ENCODE measurements at regions not wholly inside any gene's neighbourhood (a gene's known extent, or its start where the extent isn't known, plus 50 kb on each side); places are given as distances from the start of the nearest gene placed in this dataset.

DNA sequence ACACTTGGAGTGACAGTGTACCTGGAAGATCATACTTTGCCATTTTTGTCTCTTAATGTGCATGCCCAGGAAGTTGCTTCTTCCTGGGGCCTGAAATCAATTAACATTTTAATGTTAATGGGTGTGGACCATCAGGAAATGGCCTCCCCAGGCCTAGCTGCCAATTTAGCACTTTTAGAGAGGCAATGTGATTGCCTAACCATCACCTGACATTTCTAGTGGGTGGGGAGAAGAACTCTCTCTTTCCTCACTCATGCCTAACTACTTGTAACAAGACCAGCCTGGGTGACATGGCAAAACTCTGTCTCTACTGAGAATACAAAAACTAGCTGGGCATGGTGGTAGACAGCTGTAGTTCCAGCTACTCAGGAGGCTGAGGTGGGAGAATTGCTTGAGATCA lies 549.0 kb upstream of the RGS18 start:
- no peak for TF ChIP-seq EZH2 (IDR thresholded peaks at IDR 0.05)
- TF ChIP-seq POLR2AphosphoS5 (IDR thresholded peaks at IDR 0.05; ENCODE audit: borderline replicate concordance, low read depth, low read length): no peak
- no peak for TF ChIP-seq FOXP2 (optimal IDR thresholded peaks at IDR 0.05; ENCODE audit: control extremely low read depth, extremely low read length, insufficient read depth)
